DMS53 (cell line): ENCODE measurements at regions not wholly inside any gene's neighbourhood (a gene's known extent, or its start where the extent isn't known, plus 50 kb on each side); places are given as distances from the start of the nearest gene placed in this dataset.
"Not testable (repeated sequence)": the region's sequence is repeated elsewhere in the genome, so short reads cannot be mapped to it uniquely, and the experiment has no call there.

Experiments used
- DNase-seq: peaks from one replicate; lab custom pipeline; 2025; lab: John Stamatoyannopoulos, UW

GRCh38 chr14:80291101-80291500, 79.8 kb upstream of the DIO2 start:
- no peak for DNase-seq

GRCh38 chr14:80286744-80287143, 75.4 kb upstream of the DIO2 start:
- not testable (repeated sequence) for DNase-seq

- DNase-seq: no peak
These were observed 67.2 kb upstream of the DIO2 start for GRCh38 chr14:80278293-80279023.

- DNase-seq: no peak
These were observed 64.0 kb upstream of the DIO2 start for GRCh38 chr14:80275208-80275850.

GRCh38 chr14:80274310-80274709, 63.0 kb upstream of the DIO2 start:
- not testable (repeated sequence) for DNase-seq

GRCh38 chr14:80271389-80271788, 60.1 kb upstream of the DIO2 start:
- DNase-seq: no peak

GRCh38 chr14:80269353-80269925, 58.1 kb upstream of the DIO2 start:
- no peak for DNase-seq

- DNase-seq: peak; percentile 2
These were observed 55.6 kb upstream of the DIO2 start for GRCh38 chr14:80266930-80267329.

- DNase-seq: peak; percentile 79
These were observed 53.4 kb upstream of the DIO2 start for GRCh38 chr14:80264702-80265101.
